MM.1S (cell line): ENCODE measurements at regions not wholly inside any gene's neighbourhood (a gene's known extent, or its start where the extent isn't known, plus 50 kb on each side); places are given as distances from the start of the nearest gene placed in this dataset.

Source experiments
- CTCF ChIP-seq: fragments of 300-600 bp; sonication (generic); IDR thresholded peaks from 2 replicates; pipeline ENCODE4 v1.5.1; 2016; ENCODE audit warnings: antibody characterized with exemption, low read length, mixed read lengths
- EZH2 ChIP-seq: fragments of 300-600 bp; sonication (generic); optimal IDR thresholded peaks from 2 replicates; pipeline ENCODE3; 2017; ENCODE audit warnings: low read depth, mild to moderate bottlenecking, antibody characterized with exemption, low read length, mixed read lengths

- TF ChIP-seq CTCF, result no peak
- no peak for TF ChIP-seq EZH2
These were observed 478.1 kb upstream of the MAP2 start for GRCh38 chr2:208945719-208946256.
